IMR-90 (cell line): ENCODE measurements at regions not wholly inside any gene's neighbourhood (a gene's known extent, or its start where the extent isn't known, plus 50 kb on each side); places are given as distances from the start of the nearest gene placed in this dataset.

Experiments
- ATAC-seq: fragments of 200-7000 bp; cut with Tn5 transposase; 2 replicates; pipeline ENCODE4 v1.9.1; 2020; ENCODE audit warnings: low read depth, mild to moderate bottlenecking, moderate library complexity
- BruUV-seq: library from RNA; stranded (reverse); fragments of 400-500 nt; replicated peaks from 2 replicates; lab custom pipeline; 2021; lab: Mats Ljungman, UMichigan
- CTCF ChIA-PET: fragments of 300-600 bp; formaldehyde crosslinking; extraction: SDS; loops from one replicate; lab custom pipeline; 2021; ENCODE audit warnings: antibody characterized with exemption; lab: Yijun Ruan, JAX
- POLR2A ChIA-PET: fragments of 300-600 bp; sonication (Branson Sonifier 250); formaldehyde crosslinking; loops from one replicate; lab custom pipeline; 2022; ENCODE audit warnings: antibody characterized with exemption; ENCODE audit not compliant: unreplicated experiment; lab: Charles Lee
- DNase-seq: peaks from one replicate; pipeline ENCODE4 v3.0.0; 2013
- H2AFZ ChIP-seq: replicated peaks from 2 replicates; pipeline ENCODE3; 2013; ENCODE audit warnings: low read length, mild to moderate bottlenecking; ENCODE audit not compliant: poor library complexity
- H2AK5ac ChIP-seq: 2 replicates; pipeline ENCODE4 v1.6.1; 2013; ENCODE audit warnings: low read depth, low read length, inconsistent platforms
- H2AK9ac ChIP-seq: replicated peaks from 2 replicates; pipeline ENCODE3; 2013; ENCODE audit warnings: mild to moderate bottlenecking, low read depth, low read length, moderate library complexity; ENCODE audit not compliant: poor library complexity
- H2BK120ac ChIP-seq: 2 replicates; pipeline ENCODE4 v1.6.1; 2013; ENCODE audit warnings: low read depth, low read length, inconsistent platforms
- H2BK15ac ChIP-seq: 3 replicates; pipeline ENCODE4 v1.6.1; 2013; ENCODE audit warnings: low read depth, low read length, inconsistent platforms
- H2BK20ac ChIP-seq: 2 replicates; pipeline ENCODE4 v1.6.1; 2013; ENCODE audit warnings: low read depth, mild to moderate bottlenecking, inconsistent platforms, low read length, moderate library complexity
- H2BK5ac ChIP-seq: 2 replicates; pipeline ENCODE4 v1.6.1; 2013; ENCODE audit warnings: mild to moderate bottlenecking, low read depth, low read length, inconsistent platforms; ENCODE audit not compliant: poor library complexity, severe bottlenecking
- H3K14ac ChIP-seq: replicated peaks from 2 replicates; pipeline ENCODE4 v1.6.1; 2013; ENCODE audit warnings: low read depth, low read length, inconsistent platforms
- H3K18ac ChIP-seq: 2 replicates; pipeline ENCODE4 v1.6.1; 2013; ENCODE audit warnings: low read depth, low read length, control low read depth
- H3K23ac ChIP-seq: 2 replicates; pipeline ENCODE4 v1.6.1; 2013; ENCODE audit warnings: low read depth, low read length, inconsistent platforms
- H3K27ac ChIP-seq: 2 replicates; pipeline ENCODE4 v1.5.1; 2013; ENCODE audit warnings: mild to moderate bottlenecking, control low read depth, low read length; ENCODE audit not compliant: insufficient read depth
- H3K27me3 ChIP-seq: 2 replicates; pipeline ENCODE4 v1.6.1; 2013; ENCODE audit warnings: low read length; ENCODE audit not compliant: control insufficient read depth, insufficient read depth
- H3K36me3 ChIP-seq: 2 replicates; pipeline ENCODE4 v1.6.1; 2013; ENCODE audit warnings: low read length, mixed read lengths; ENCODE audit not compliant: control insufficient read depth, insufficient read depth
- H3K4ac ChIP-seq: 2 replicates; pipeline ENCODE4 v1.6.1; 2013; ENCODE audit warnings: low read depth, low read length, inconsistent platforms
- H3K4me1 ChIP-seq: 2 replicates; pipeline ENCODE4 v1.6.1; 2013; ENCODE audit warnings: low read length, mixed read lengths; ENCODE audit not compliant: control insufficient read depth, insufficient read depth
- H3K4me2 ChIP-seq: 2 replicates; pipeline ENCODE4 v1.6.1; 2013; ENCODE audit warnings: low read depth, mild to moderate bottlenecking, control low read depth, low read length, moderate library complexity
- H3K4me3 ChIP-seq: 2 replicates; pipeline ENCODE4 v1.5.1; 2013; ENCODE audit warnings: low read depth, mild to moderate bottlenecking, control low read depth, low read length, moderate library complexity; ENCODE audit not compliant: insufficient read depth
- H3K56ac ChIP-seq: 2 replicates; pipeline ENCODE4 v1.6.1; 2013; ENCODE audit warnings: low read length, inconsistent platforms; ENCODE audit not compliant: insufficient read depth; ENCODE audit errors: extremely low read depth
- H3K79me1 ChIP-seq, 2 experiments: 2 replicates each; pipeline ENCODE4 v1.6.1; 2013; ENCODE audit warnings: low read length in 2 of 2, inconsistent platforms in 1 of 2, low read depth in 1 of 2
- H3K9ac ChIP-seq: 2 replicates; pipeline ENCODE4 v1.6.1; 2013; ENCODE audit warnings: low read depth, low read length, control low read depth
- H3K9me1 ChIP-seq: 2 replicates; pipeline ENCODE4 v1.6.1; 2013; ENCODE audit warnings: low read length, inconsistent platforms; ENCODE audit not compliant: insufficient read depth
- H3K9me3 ChIP-seq: 2 replicates; pipeline ENCODE4 v1.6.1; 2013; ENCODE audit warnings: low read length; ENCODE audit not compliant: control insufficient read depth, insufficient read depth
- H4K20me1 ChIP-seq: 2 replicates; pipeline ENCODE4 v1.6.1; 2013; ENCODE audit warnings: low read length, inconsistent platforms; ENCODE audit not compliant: insufficient read depth
- H4K5ac ChIP-seq: 2 replicates; pipeline ENCODE4 v1.6.1; 2013; ENCODE audit warnings: mild to moderate bottlenecking, low read depth, low read length, control low read depth
- H4K8ac ChIP-seq, 2 experiments: 2 replicates each; pipeline ENCODE4 v1.6.1; 2013; ENCODE audit warnings: low read depth in 2 of 2, low read length in 2 of 2, control low read depth in 1 of 2, inconsistent platforms in 1 of 2
- H4K91ac ChIP-seq: 2 replicates; pipeline ENCODE4 v1.6.1; 2013; ENCODE audit warnings: low read depth, low read length, inconsistent platforms; ENCODE audit not compliant: insufficient read depth
- BHLHE40 ChIP-seq: fragments of 150-350 bp; IDR thresholded peaks from 2 replicates; pipeline ENCODE4 v1.6.1; 2016; ENCODE audit warnings: mild to moderate bottlenecking, low read depth, low read length
- CEBPB ChIP-seq: IDR thresholded peaks from 2 replicates; pipeline ENCODE4 v1.6.1; 2012; ENCODE audit warnings: low read depth, low read length, improper control_type of control experiment
- CHD1 ChIP-seq: IDR thresholded peaks from 2 replicates; pipeline ENCODE4 v1.6.1; 2012; ENCODE audit warnings: low read depth, low read length, improper control_type of control experiment
- CTCF ChIP-seq: conservative IDR thresholded peaks from 2 replicates; pipeline ENCODE4 v1.5.1; 2012; ENCODE audit warnings: mild to moderate bottlenecking, low read depth, low read length, improper control_type of control experiment
- ELK1 ChIP-seq: fragments of 150-350 bp; IDR thresholded peaks from 2 replicates; pipeline ENCODE4 v1.6.1; 2016; ENCODE audit warnings: low read depth, mild to moderate bottlenecking, low read length, moderate library complexity, borderline replicate concordance
- FOS ChIP-seq: fragments of 150-350 bp; IDR thresholded peaks from 2 replicates; pipeline ENCODE4 v1.6.1; 2016; ENCODE audit warnings: low read depth, low read length
- MAFK ChIP-seq: IDR thresholded peaks from 2 replicates; pipeline ENCODE4 v1.6.1; 2012; ENCODE audit warnings: low read depth, low read length, improper control_type of control experiment
- MAZ ChIP-seq: IDR thresholded peaks from 2 replicates; pipeline ENCODE4 v1.6.1; 2012; ENCODE audit warnings: low read depth, mild to moderate bottlenecking, low read length, improper control_type of control experiment, moderate library complexity, borderline replicate concordance
- MXI1 ChIP-seq: IDR thresholded peaks from 2 replicates; pipeline ENCODE4 v1.6.1; 2012; ENCODE audit warnings: low read depth, mild to moderate bottlenecking, low read length, moderate library complexity, borderline replicate concordance
- NFE2L2 ChIP-seq: fragments of 150-350 bp; IDR thresholded peaks from 2 replicates; pipeline ENCODE4 v1.6.1; 2016; ENCODE audit warnings: low read depth, mild to moderate bottlenecking, low read length
- POLR2A ChIP-seq: IDR thresholded peaks from 2 replicates; pipeline ENCODE4 v1.6.1; 2012; ENCODE audit warnings: mild to moderate bottlenecking, low read depth, low read length
- RAD21 ChIP-seq: IDR thresholded peaks from 2 replicates; pipeline ENCODE4 v1.6.1; 2012; ENCODE audit warnings: low read length, improper control_type of control experiment
- RCOR1 ChIP-seq: IDR thresholded peaks from 2 replicates; pipeline ENCODE4 v1.6.1; 2012; ENCODE audit warnings: mild to moderate bottlenecking, low read length, improper control_type of control experiment; ENCODE audit not compliant: insufficient replicate concordance
- RFX5 ChIP-seq: IDR thresholded peaks from 2 replicates; pipeline ENCODE4 v1.8.0; 2012; ENCODE audit warnings: low read depth, mild to moderate bottlenecking, low read length, moderate library complexity
- SMC3 ChIP-seq: fragments of 150-350 bp; IDR thresholded peaks from 2 replicates; pipeline ENCODE4 v1.6.1; 2016; ENCODE audit warnings: low read depth, mild to moderate bottlenecking, antibody characterized with exemption, low read length, moderate library complexity
- USF2 ChIP-seq: fragments of 150-350 bp; IDR thresholded peaks from 2 replicates; pipeline ENCODE4 v1.6.1; 2017; ENCODE audit warnings: mild to moderate bottlenecking, antibody characterized with exemption, low read length, low read depth
- WGBS, 2 experiments: methylation state at CpG; one replicate each; pipeline versions ENCODE4 v1.1.5 to v1.1.7; 2013; ENCODE audit warnings: missing lambda C conversion rate in 2 of 2; ENCODE audit not compliant: insufficient read length in 1 of 2; ENCODE audit errors: extremely low coverage in 2 of 2; 5-methylcytosine and 5-hydroxymethylcytosine counted together
- dilution Hi-C: fragments of 300-500 bp; cut with HindIII; formaldehyde crosslinking; loops from one replicate; pipeline ENCODE4 v1.14.3; 2018; ENCODE audit warnings: low sequenced_read_pairs; ENCODE audit not compliant: unreplicated experiment
- in situ Hi-C: fragments of 300-500 bp; cut with MboI; formaldehyde crosslinking; loops from 3 replicates; pipeline ENCODE4 v1.14.3; 2019; ENCODE audit warnings: low sequenced_read_pairs, inconsistent platforms, mixed read lengths
- intact Hi-C: fragments of 100-400 bp; cut with micrococcal nuclease; formaldehyde crosslinking; loops from 2 replicates; pipeline ENCODE4 v1.10.0; 2022

- ChIA-PET POLR2A (interaction anchor here (0.6 kb wide), 1 partner anchor 746 kb away, joined by 3 read pairs; no protein-coding TSS in a partner anchor), CTCF (no interaction called here)
- no peak overlapping the region for H2BK120ac ChIP-seq
- H3K18ac ChIP-seq, result no peak overlapping the region
- WGBS, 2 experiments, result no CpG with 5 or more reads among the region's 5 CpGs
- BruUV-seq, result no TSS peak
- no peak overlapping the region for H3K4me2 ChIP-seq
- no peak overlapping the region for H3K56ac ChIP-seq
- H3K23ac ChIP-seq, result no peak overlapping the region
- no peak overlapping the region for H4K91ac ChIP-seq
- no peak overlapping the region for H2BK15ac ChIP-seq
- in situ Hi-C loops (no loop called here), intact Hi-C loops (no loop called here), dilution Hi-C loops (no loop called here)
- no peak overlapping the region for H4K8ac ChIP-seq
- no peak overlapping the region for H2BK20ac ChIP-seq
- no peak overlapping the region for H3K27ac ChIP-seq
- no peak overlapping the region for H2AK9ac ChIP-seq
- H3K79me1 ChIP-seq, result no peaks in the 10 kb centered on the region
- no peak overlapping the region for H4K5ac ChIP-seq
- H3K4me3 ChIP-seq, result no peak overlapping the region
- no peaks in the 10 kb centered on the region for H3K9me1 ChIP-seq
- H2BK5ac ChIP-seq, result no peak overlapping the region
- H3K14ac ChIP-seq, result no peak overlapping the region
- no peaks in the 10 kb centered on the region for H3K4me1 ChIP-seq
- ATAC-seq (no peak), DNase-seq (no peak)
- H3K27me3 ChIP-seq, result no peaks in the 10 kb centered on the region
- no peaks in the 10 kb centered on the region for H4K20me1 ChIP-seq
- no peak overlapping the region for H2AFZ ChIP-seq
- H2AK5ac ChIP-seq, result no peak overlapping the region
- no peak overlapping the region for H3K9ac ChIP-seq
- no peaks in the 10 kb centered on the region for H3K36me3 ChIP-seq
- H3K4ac ChIP-seq, result no peak overlapping the region
- TF ChIP-seq BHLHE40 (no peak), CEBPB (no peak), MAZ (no peak), ELK1 (no peak), SMC3 (no peak), CHD1 (no peak), FOS (no peak), RCOR1 (no peak), RAD21 (no peak), NFE2L2 (no peak), RFX5 (no peak), USF2 (no peak), CTCF (no peak), MXI1 (no peak), MAFK (no peak), POLR2A (no peak)
- H3K9me3 ChIP-seq, result peaks cover 8% of the 10 kb centered on the region
Measured at GRCh38 chrX:6861456-6861855, 286.1 kb upstream of the STS start.
